ENCODE measurements at regions not wholly inside any gene's neighbourhood (a gene's known extent, or its start where the extent isn't known, plus 50 kb on each side); places are given as distances from the start of the nearest gene placed in this dataset.
"Not testable (repeated sequence)": the region's sequence is repeated elsewhere in the genome, so short reads cannot be mapped to it uniquely, and the experiment has no call there.

- no peak for DNase-seq
Observed at GRCh38 chr12:62166525-62166924, 93.7 kb upstream of the USP15 start.

- no peak for DNase-seq
Observed at GRCh38 chr12:62168411-62168810, 91.8 kb upstream of the USP15 start.

GRCh38 chr12:62170241-62170640 is 90.0 kb upstream of the USP15 start:
- no peak for DNase-seq

GRCh38 chr12:62190689-62191490 is 69.3 kb upstream of the USP15 start:
- DNase-seq = no peak

- no peak for DNase-seq
Observed at GRCh38 chr12:62191491-62192179, 68.6 kb upstream of the USP15 start.

GRCh38 chr12:62192180-62192902 is 67.9 kb upstream of the USP15 start:
- peak; percentile 80 to 82 for DNase-seq

- peak in 1 of 2 experiments; percentile 35 for DNase-seq
Observed at GRCh38 chr12:62192903-62193250, 67.3 kb upstream of the USP15 start.

GRCh38 chr12:62194031-62194430 is 66.2 kb upstream of the USP15 start:
- no peak for DNase-seq

- DNase-seq = no peak
Observed at GRCh38 chr12:62194616-62195015, 65.6 kb upstream of the USP15 start.

- DNase-seq = no peak
Observed at GRCh38 chr12:62196146-62196545, 64.1 kb upstream of the USP15 start.

- DNase-seq = not testable (repeated sequence)
Observed at GRCh38 chr12:62202861-62203260, 57.3 kb upstream of the USP15 start.

- DNase-seq = no peak
Observed at GRCh38 chr12:62205346-62205745, 54.9 kb upstream of the USP15 start.

GRCh38 chr12:62207248-62207647 is 53.0 kb upstream of the USP15 start:
- no peak for DNase-seq
